AG08395 (cell line): ENCODE measurements at regions not wholly inside any gene's neighbourhood (a gene's known extent, or its start where the extent isn't known, plus 50 kb on each side); places are given as distances from the start of the nearest gene placed in this dataset.
"Not testable (repeated sequence)": the region's sequence is repeated elsewhere in the genome, so short reads cannot be mapped to it uniquely, and the experiment has no call there.

ENCODE experiments used
- DNase-seq: peaks from one replicate; pipeline ENCODE4 v3.0.0; 2012; ENCODE audit warnings: mixed read lengths, low spot score

DNA sequence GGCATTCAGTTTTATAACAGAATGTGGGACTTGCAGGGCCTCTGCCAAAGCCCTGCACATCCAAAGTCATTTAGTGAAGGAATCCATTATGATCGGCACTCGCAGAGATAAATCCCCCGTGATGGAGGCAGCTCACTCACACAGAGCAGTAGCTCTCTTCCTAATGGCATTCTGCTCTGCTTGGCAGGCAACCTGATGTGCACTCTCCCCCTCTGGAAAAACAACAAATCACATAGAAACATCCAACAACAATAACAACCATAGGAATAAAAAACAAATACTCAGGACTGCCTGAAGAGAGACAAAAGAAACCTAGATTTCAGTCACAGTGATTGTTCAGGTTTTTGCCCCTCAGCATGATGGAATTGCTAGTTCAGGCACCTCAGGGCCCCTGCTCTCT is 59.7 kb downstream of the NAA11 start:
- no peak for DNase-seq

DNA sequence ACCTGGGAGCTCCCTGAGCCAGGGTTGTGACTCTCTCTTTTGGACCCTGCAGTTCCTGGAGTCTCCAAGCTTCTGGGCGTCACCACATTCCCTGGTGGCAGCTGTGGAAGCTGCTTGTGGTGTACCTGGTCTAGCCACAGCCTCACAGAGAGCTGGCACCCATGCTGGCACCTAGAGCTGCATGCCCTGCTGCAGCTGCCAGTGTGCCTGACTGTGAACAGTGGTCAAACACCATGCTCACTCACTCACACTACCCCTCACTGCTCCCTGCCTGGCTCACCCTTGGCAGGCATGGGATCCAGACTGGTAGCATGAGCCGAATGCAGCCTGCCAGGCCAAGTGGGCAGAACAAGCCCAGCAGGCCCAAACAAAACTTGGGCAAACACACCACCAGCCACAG is 66.6 kb downstream of the NAA11 start:
- DNase-seq: no peak

DNA sequence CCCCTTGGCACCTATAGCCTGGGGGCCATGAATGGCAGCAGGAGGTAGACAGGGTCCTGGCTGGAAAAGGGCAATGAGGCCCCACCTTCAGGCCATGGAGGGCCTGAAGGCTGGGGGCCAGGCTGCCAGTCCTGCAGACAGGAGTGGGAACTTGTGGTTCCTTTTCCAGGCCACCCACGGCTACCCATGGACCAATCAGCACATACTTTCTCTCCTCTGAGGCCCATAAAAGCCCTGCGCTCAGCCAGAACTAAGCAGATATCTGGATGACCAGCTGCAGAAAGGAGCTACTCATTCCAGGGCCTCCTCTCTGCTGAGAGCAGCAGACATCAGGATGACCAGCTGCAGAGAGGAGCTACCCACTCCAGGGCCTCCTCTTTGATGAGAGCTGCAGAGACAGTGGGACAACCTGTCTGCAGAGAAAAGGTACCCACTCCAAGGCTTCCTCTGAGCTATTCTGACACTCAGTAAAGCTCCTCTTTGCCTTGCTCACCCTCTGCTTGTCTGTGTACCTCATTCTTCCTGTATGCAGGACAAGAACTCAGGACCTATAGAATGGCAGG is 67.2 kb downstream of the NAA11 start:
- DNase-seq: no peak

DNA sequence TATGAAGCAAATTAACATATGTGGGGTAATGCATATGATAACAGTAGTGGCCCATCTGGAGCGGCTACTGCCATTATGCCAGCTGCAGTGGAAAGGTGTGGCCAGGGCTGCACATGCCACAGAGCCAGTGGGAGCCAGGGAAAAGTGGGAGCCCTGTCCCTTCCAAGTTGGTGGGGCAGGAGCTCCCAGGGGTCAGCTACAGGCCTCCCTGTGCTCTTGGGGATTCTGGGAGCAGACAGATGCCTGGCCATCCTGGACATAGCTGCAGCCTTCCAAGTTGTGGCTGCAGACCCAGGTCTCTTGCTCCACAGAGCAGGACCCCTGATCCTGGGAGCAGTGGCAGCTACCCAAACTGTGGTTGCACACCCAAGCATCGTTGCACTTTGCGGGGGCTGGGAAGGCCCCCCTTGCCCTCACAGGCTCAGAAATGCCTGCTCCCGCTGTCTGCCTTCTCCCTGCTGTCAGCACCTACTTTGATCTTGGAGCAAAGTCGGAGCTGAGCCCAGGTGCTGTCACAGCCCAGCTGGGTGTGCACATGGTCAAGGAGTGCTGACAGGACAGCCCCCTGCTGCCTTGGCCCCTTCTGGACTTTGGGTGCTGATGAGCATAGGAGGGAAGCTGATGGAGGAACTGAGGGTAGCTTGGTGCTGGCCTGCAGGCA is 67.8 kb downstream of the NAA11 start:
- no peak for DNase-seq

DNA sequence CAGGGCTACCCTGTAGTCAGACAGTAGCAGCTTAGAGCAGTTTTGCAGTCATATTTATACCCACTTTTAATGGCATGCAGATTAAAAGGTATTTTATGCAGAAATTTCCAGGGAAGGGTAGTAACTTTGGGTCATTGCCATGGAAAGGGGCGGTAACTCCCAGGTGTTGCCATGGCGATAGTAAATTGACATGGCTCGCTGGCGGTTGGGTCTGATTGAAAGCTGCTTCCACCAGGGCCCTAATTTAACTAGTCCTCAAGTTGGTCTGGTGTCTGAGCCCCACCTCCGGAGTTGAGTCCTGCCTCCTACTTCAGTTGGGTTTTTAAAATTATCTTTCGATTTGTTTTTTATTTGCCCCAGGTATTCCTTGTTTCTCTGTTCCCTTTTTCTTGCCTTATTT is 70.1 kb downstream of the NAA11 start:
- no peak for DNase-seq

DNA sequence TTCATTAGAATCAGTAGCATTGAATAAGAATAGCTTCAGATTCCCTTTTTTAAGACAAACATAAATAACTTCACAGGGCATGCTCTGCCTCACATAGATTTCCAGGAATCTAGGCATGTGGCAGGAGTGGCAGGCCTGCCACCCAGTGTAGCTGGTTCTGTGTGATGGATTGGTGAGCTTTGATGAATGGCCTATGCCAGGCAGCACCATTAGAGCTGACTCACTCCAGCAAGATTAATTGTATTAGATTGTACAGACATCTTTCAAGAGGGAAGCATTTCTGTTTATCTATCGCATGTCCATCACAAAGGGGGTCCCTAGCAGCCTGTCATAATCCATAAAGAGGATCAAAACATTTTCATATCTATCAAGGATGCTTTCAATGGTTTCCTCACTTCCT is 71.9 kb downstream of the NAA11 start:
- DNase-seq: no peak

DNA sequence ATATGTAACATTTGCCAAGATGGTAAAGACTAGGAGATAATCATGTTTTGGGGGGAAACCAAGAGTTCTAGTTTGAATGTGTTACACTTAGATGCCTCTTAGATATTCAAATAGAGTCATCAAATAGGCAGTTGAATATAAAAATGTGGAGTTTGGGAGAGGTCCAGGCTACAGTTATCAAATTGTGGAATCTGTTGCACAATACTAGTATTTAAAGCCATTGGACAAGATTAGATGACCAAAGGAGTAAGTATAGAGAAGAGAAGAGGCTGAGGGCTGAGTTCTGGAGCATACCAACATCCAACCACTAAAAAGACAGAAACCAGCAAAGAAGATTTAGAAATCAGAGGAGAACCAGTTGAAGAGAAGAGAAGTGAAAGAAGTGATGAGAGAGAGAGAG is 72.7 kb downstream of the NAA11 start:
- DNase-seq: no peak

DNA sequence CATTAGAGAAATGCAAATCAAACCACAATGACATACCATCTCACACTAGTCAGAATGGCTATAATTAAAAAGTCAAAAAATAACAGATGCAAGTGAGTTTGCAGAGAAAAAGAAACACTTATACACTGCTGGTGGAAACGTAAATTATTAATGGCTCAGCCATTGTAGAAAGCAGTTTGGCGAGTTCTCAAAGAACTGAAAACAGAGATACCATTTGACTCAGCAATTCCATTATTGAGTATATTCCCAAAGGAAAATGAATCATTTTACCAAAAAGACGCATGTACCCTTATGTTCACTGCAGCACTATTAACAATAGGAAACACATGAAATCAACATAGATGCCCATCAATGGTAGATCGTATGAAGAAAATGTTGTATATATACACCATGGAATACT is 75.0 kb downstream of the NAA11 start:
- DNase-seq: no peak

DNA sequence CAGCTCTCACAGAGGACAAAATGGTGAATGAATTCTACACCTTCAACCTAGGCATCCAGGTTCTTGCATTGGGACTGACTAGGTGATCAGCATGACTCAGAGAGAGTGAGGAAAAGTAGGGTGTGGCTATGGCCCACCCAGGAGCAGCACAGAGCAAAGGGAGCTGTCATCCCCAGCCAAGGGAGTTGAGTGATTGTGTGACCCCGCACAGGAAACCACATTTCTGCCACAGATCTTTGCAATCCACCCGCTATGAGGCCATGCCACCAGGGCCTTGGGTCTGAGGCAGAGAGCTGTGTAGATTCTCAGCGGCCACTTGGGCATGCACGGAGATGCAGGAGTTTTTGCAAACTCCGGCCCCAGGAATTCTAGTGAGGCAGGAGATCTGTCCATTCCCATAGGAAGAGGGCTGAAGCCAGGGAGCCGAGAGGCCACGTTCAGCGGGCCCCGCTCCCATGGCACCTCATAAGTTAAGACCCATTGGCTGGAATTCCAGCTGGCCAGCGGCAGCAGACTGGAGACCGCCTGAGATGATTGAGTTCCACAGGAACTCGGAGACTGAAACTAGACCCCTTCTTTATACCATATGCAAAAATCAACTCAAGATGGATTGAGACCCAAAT is 75.9 kb downstream of the NAA11 start:
- no peak for DNase-seq

DNA sequence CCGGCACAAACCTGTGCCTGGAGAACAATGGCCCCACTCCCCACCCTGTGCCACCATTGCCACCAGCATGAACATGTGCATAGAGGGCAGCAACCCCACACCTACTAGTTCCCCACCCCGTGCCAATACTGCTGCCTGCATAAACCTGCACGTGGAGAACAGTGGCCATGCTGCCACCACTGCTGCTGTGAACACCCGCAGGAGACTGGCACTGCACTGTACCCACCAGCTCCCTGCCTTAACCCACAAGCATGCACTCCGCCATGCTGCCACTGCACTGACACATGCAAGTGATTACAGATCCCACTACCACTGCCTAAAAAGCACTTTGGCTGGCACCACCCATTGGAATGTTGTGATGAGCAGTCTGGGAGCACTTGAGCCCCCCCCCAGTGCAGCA is 77.3 kb downstream of the NAA11 start:
- no peak for DNase-seq

DNA sequence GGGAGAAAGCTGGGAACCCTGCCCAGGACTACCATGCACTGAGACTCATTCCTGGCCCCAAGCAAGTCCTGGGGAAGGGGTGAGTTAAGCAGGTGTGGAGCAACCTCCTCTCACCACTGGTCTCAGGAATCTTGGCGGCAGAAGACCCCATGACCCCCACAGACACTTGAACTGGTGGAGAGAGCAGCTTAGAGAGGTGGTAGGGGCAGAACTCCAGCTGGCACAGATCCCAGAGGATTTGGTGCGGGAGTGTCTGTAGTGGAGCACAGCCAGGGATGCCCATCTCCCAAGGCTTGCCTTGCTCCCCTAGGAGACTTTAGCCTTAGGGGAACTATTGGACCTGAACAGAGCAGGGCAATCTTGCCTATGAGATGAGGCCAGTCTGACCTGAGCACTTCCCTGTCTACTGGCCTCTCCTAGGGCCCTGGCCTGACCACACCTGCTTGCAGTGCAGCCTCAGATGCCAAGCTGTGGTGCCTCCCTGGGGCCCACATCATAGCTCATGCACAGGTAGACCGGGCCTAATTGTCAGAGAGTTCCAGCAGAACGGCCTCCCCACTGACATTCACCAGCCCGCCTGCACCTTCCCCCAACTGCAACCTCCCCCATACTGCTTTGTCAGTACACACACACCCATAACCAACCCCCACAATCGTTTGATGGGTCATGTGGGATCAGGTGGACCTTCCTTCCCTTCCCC is 78.0 kb downstream of the NAA11 start:
- no peak for DNase-seq

DNA sequence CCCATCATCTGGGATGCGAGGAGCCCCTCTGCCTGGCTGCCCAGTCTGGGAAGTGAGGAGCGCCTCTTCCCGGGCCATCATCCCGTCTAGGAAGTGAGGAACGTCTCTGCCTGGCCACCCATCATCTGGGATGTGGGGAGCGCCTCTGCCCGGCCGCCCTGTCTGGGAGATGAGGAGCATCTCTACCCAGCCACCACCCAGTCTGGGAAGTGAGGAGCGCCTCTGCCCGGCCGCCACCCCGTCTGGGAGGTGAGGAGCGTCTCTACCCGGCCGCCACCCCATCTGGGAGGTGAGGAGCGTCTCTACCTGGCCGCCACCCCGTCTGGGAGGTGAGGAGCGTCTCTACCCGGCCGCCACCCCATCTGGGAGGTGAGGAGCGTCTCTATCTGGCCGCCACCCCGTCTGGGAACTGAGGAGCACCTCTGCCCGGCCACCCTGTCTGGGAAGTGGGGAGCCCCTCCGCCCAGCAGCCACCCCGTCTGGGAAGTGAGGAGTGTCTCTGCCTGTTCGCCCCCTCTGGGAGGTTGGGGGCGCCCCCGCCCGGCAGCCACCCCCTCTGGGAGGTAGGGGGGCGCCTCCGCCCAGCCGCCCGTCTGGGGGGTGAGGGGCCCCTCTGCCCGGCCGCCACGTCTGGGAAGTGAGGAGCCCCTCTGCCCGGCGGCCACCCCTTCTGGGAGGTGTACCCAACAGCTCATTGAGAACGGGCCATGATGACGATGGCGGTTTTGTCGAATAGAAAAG is 80.5 kb downstream of the NAA11 start:
- not testable (repeated sequence) for DNase-seq

DNA sequence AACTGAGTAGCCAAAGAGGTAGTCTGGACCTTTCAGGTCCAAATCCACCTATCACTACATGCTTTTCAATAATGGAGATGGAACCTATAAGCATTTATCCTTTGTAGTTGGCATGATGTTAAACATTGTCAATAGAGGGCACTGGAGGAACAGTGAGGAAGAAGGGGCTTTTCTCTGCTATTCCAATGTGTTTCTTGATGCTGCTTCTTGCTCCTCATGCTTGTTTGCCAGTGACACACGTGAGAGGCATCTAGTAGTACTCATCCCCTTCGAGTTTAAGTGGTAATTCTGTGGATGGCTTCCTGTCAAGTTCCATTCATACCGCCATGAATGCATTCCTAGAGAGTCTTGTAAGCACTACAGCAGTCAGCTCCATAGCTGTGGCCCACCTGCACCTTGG is 84.0 kb downstream of the NAA11 start:
- peak; percentile 10 for DNase-seq

DNA sequence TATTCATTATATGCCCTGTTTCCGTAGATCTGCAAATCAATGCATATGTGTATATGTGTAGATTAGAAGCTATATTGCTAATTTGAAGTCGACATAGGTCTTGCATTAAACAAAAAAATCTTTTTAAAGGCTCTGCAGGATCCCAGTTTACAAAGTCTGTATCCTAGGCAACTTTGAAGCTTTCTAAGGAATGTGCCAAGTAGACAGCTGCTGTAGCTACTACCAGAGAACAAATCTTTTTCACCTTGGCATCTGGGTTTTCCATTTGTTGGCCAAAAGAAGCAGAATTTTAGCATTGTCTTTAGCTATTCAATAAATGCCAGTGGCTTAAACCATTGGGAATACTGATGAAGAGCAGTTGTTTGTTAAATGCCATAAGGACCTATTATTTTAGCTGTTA is 88.0 kb downstream of the NAA11 start:
- no peak for DNase-seq

DNA sequence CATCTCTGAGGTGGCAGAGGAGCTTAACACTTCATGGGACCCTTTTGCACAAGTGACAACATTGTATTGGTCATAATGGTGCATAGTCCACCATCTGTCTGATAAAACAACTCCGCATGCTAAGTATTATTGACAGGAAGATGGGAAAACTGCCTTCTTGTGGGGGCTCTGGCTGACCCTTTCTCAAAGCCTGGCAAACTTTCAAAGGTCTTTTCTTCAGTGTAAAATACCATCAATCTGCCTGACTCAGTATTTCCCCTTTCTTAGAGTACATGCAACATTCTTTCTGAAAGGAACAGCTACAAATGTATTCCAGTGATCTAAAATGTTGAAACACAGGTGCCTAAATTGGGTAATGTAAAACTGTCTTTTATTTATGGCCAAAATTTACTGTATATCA is 89.1 kb downstream of the NAA11 start:
- DNase-seq: no peak

DNA sequence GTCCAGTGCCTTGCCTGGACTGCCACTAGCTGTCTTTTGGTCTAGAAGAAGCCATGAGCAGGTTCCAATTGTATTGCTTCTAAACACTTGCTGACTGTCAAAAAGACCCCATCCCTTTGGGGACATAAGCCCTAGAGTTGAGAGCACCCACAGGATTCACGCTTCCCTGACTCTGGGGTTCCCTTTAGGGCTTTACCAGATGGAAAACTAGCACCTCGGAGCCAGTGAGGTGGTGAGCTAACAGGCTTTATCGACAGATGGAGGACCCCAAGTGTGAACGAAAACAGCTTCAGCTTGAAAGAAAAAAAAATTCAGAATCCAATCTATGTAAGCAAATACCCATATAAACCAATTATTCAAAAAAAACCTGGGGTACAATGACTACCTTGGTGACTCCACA is 90.8 kb downstream of the NAA11 start:
- no peak for DNase-seq

DNA sequence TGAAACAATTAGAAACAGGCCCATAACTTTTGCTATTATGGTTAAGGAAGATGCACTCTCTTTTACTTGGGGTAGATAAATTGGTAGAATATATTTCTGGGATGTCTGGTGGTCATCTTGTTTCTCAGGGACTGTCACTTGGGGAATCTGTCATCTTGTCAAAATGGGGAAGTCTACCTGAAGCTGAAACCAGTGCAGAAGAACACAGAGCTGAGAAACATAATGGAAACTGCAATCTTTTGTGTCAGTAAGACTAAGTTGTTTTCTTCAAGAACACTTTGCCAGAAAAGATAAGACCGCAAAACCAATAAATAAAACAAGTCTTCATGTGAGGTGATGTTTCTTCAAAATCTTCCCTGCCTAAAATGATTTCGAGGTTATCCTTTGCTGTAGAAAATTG is 92.0 kb downstream of the NAA11 start:
- DNase-seq: no peak

DNA sequence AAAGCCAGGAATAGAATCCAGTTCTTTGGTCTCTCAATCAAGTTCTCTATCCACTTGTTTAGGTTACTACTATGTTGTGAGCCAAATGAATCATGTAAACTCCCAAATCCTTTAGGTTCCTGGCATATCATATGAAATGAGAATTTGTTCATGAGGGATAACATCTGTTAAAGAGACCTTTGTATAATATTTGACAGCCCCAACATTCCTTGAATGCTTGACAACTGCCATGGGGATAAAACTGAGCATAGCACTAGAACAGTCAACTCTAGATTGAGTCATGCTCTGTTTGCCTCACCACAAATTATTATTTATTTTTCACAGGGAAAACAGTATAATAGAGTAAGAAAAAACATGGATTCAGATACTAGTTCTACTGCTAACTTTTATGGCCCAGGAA is 93.3 kb downstream of the NAA11 start:
- DNase-seq: no peak

DNA sequence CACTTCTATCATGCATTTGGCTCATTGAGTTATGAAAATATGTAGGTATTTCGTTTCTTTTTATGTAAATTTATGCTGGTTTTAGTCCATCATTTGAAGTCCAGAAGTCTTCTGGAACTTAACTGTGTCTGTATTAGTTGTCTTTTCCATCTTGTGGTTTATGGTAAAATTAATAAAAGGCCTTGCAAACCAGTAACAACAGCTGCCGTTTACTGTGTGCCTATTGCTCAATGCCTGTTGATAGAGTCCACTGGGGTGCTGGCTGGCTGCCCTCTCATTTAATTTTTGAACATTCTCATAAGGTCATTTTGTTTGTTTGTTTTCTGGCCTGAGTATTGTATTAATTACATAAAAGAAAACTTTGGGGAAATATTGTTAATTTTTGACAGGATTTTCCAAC is 98.0 kb downstream of the NAA11 start:
- DNase-seq: no peak

DNA sequence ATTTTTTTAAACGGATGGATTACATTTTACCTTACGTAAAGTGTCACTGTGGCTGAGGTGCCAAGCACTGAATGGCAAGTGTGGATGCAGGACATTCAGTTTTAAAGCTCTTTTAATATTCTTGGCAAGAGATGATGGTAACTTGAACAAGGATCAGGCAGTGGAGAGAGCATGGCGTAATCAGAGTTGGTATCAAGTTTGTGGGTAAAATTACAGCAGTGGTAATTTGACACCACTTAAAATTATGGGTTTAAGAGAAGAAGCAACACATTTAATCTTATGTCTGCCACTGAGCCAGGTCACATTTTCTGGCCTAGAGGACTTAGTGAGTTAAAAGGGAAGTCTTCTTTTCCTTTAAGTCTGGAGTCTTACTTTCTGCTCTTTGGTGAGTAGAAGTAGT is 100.5 kb downstream of the NAA11 start:
- no peak for DNase-seq

DNA sequence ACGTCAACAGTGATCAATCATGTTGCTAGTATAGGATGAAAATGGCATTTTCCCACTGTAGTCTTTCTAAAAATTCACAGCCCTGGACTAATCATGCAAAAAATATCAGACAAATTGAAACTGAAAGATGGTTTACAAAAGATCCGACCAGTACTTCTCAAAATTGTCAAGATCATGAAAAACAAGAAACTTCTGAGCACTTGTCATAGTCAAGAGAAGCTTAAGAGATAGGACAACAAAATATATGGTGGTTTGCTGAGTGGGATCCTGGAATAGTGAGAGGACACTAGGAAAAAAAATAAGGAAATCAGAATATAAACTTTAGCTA is 101.1 kb downstream of the NAA11 start:
- DNase-seq: no peak

DNA sequence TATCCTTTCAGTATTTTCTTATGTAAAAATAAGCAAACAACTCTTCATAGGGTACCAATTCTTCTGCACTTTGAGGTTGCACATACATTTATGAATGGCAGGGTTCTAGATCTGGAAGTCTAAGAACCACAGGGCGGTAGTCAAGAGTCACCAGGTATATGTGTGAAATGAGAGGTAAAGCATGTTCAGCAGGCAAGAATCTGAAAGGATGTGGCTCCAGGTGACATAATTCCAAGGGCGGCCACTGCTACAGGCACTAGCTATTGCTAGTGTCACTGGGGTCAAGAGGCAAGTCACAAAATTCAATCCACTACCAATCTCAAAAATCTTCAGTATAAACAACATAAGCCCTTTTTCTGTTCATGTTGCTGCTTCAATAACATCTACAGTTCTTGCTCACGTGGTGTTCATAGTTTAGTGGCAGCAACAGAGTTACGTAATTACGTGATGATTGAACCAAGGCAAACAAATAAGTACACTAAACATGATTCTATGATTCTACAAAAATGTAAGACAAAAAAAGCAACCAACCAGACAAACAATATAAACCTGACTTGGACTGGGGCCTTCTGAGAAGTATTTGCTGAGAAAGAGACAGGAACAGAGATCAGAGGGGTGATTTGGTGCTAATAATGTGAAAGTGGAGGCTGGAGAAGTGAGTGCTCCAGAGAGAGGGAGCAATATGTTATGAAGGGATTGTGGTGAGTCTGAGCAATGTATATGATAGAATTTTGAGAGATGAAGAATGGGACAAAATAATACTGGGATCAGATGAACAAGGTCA is 101.7 kb downstream of the NAA11 start:
- DNase-seq: no peak
